HG03066 (cell line): ENCODE measurements at regions not wholly inside any gene's neighbourhood (a gene's known extent, or its start where the extent isn't known, plus 50 kb on each side); places are given as distances from the start of the nearest gene placed in this dataset.
A peak's percentile ranks its signal among the peaks of the same experiment; 100 is the strongest.

Experiments used
- ATAC-seq: cut with Tn5 transposase; IDR thresholded peaks from one replicate; pipeline ENCODE4 v1.9.1; 2021; ENCODE audit warnings: low read depth; ENCODE audit not compliant: unreplicated experiment

DNA sequence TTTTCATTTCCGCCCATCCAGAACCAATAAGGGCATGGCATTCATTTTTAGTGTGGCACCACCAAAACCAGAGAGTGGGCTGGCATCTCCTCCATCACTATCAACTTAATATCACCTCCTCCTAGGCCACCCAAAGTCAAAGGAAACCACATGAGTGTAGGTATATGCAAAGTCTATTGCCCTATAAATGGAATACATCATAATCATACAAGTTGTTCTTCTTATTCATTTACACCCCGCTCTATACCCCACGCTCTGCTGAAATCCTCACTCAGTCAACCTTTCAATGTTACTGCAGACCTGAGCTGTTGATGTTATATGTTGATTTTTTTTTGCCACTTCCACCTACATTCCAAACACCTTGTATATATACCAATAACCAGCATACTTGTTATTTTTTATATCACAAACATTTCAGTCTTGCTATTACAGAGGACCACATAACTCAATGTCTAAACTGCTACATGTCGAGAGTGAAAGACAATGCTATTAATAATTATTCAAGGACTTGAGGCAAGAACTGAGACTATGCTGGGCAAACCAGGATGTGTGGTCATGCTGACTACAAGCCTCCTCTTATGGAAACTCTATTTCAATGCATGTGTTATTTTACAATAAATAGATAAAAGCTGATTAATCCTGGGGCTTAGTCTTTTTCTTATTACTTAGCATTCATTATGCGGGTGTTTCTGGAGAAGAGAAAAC, 466.5 kb upstream of the ID2 start:
- peak; percentile 89 for ATAC-seq

DNA sequence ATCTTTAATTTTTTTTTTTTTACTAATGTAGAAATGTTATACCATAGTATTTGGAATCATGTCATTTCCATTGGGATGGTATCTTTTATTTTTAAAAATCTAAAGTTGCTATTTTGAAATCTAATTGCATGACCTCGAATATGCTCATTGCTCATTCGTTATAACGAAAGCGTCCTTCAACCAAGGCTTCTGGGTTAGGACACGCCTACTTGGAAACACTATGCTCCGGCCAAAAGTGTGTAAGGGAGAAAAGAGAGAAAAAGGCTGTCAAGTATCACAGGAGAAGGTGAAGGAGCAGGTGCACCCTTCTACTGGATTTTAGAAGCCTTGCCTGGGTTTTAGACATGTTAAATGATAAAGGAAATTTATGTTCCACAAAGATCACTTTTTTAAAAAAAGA, 465.9 kb upstream of the ID2 start:
- ATAC-seq = no peak

GRCh38 chr2:8216397-8216796, 465.5 kb upstream of the ID2 start:
- ATAC-seq = no peak

- no peak for ATAC-seq
These were observed 464.3 kb upstream of the ID2 start for GRCh38 chr2:8217468-8218030.

- no peak for ATAC-seq
These were observed 462.8 kb upstream of the ID2 start for GRCh38 chr2:8219096-8219495.

DNA sequence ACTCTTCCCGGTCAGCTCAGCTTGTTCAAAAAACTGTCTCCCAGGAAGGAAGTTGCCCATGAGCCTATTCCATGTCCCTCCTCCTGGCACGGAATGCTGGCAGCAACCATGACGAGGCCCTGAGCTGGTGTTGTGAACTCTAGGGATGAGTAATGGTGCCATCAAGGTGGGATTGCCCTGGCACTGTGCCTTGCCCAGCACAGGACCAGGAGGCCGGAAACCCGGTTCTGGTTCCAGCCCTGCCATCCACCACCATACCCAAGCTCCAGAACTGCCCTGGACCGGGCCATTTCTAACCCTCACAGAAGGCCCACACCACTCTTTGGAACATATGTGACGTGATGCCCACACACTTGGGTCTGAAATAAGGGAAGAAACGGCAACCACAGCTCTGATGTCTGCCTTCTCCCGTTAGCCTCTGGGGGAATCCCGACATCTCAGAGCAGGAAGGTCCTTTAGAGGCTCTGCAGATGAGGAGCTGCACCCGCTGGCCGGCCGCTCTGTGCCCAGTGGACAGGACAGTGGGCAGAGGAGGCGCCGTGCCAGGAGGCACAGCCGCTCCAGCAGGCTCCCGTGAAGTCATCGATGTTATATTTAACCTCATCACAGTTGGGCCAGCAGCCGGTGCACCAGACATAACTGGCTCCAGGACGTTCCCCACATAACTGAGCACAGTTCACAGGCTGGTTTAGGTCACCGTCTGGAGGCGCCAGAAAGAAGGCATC, 462.1 kb upstream of the ID2 start:
- no peak for ATAC-seq

DNA sequence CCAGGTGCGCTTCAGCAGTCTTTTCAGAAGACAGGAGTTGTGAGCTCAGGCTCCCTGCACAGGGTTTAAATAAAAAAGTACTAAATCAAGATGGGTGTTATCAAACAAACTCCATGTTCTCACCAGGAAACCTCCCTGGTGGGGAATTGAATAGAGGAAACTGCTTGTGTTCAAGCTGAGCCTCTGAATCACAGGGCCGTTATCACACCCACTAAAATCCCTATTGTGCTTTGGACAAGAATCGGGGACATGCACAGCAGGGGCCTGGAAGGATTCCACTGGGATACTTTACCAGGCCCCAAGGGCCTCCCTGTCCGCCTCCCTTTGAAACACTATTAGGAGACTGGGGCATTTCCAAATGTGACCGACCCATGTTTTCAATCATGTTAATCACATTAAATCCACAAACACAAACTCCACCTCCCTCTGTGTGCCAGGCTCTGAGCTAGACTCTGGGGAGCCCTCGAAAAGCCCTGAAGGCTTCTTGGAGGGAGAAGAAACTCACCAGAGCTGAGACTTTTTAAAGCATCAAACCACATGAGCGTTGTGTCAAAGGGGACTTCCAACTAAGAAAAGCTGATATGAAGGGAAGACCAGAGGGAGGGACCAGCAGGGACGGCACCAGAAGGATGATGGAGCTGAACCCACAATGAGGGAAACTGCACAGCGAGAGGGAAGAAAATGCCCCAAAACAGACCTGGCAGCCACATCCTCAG, 458.7 kb upstream of the ID2 start:
- ATAC-seq = no peak

- no peak for ATAC-seq
These were observed 458.0 kb upstream of the ID2 start for GRCh38 chr2:8223695-8224346.

GRCh38 chr2:8224347-8225190, 457.3 kb upstream of the ID2 start:
- no peak for ATAC-seq

DNA sequence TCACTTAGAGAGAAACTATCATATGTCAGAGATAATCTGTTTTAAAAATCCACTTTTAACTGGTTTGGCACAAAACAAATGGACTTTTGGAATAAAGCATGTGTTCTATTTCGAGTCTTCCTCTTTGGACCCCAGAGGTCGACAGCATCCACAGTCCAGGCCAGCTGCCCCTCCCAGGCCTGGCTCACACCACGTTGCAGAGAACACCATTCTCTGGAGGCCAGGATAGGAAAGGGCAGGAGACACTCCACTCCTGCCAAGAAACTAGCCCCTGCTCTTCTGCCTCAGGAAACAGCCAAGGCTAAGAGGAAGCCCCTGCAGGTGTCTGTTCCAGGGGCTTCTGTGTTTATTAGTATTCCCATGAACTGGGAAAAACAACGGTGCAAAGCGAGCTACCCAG, 456.6 kb upstream of the ID2 start:
- no peak for ATAC-seq

DNA sequence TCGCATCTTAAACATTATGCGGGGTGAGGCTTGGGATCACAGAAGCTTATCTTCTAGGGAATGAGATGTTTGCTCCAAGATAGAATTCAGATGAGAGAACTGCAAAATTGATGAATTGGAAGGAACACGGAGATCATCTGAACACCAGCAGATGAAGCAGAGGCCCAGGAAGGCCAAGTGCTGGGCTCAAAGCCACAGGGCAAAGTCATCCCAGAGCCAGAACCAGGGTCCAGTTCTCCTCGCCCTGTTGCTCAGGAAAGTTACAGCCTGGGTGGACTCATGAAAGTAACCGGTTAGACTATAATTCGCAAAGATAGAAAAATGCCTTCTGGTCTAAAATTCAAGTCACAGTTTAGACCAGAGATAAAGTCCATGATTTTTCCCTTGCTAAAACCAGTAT, 456.1 kb upstream of the ID2 start:
- no peak for ATAC-seq

DNA sequence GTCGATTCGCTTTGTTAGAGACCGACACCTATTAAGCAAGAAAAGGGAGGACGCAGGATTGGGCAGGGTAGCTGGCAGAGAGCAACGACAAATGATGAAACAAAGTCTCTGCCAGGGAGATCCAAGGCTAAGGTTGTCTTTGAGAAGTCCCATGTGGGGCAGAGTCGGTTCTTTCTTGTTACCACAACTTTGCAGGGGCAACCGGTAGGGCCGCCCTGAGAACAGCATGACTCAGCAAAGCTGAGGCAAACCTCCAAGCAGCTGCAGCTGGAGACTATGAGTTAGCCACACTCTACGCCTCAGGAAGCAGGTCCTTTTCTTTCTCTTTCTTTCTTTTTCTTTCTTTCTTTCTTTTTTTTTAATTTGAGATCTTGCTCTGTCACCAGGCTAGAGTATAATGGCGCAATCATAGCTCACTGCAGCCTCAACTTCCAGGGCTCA, 452.3 kb upstream of the ID2 start:
- peak; percentile 84 for ATAC-seq

GRCh38 chr2:8230466-8230865, 451.4 kb upstream of the ID2 start:
- no peak for ATAC-seq

DNA sequence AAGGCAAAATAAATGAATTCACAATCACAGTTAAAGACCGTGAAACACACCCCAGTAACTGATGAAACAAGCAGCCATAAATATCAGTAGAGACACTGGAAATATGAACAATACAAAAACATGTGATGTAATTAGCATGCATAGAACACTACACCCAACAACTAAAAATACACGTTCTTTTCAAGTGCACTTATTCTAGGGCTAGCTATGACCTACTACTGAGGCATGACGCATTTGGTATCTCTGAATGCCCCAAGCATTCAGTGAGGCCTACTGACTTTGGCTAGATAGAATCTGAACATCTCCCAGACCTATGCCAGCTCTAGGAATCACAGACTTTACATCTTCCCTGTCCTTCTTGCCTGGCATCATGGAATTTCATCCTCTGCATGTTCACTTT, 450.0 kb upstream of the ID2 start:
- ATAC-seq = no peak

- ATAC-seq = no peak
These were observed 449.0 kb upstream of the ID2 start for GRCh38 chr2:8232871-8233270.

DNA sequence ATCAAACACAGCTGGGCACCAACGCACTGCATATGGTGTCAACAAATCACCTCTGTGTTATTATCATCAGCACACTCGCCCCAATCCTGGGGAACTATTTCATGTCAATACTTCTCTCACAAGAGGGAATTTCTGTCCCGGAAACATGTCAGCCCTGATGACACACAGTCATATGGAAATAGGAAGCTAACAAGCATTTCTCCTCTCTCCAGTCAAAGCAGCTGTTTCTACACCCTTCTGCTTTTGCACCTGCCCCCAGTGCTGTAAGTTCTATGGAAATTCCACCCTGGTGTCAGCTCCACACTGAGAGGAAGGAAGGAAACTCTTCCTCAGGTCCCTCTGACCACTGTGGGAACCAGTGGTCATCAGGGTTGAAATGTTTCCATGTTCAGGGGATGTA, 447.6 kb upstream of the ID2 start:
- peak; percentile 22 for ATAC-seq

GRCh38 chr2:8234757-8235374, 447.0 kb upstream of the ID2 start:
- peak; percentile 91 for ATAC-seq

- no peak for ATAC-seq
These were observed 446.4 kb upstream of the ID2 start for GRCh38 chr2:8235419-8235818.

- no peak for ATAC-seq
These were observed 445.5 kb upstream of the ID2 start for GRCh38 chr2:8236391-8236790.
